WTC11 (cell line): ENCODE measurements at regions not wholly inside any gene's neighbourhood (a gene's known extent, or its start where the extent isn't known, plus 50 kb on each side); places are given as distances from the start of the nearest gene placed in this dataset.

ENCODE experiments used
- ATAC-seq: fragments of 200-7000 bp; cut with Tn5 transposase; 2 replicates; pipeline ENCODE4 v1.10.0; 2021; ENCODE audit warnings: mild to moderate bottlenecking, moderate library complexity
- CTCF ChIA-PET: fragments of 300-600 bp; sonication (Branson Sonifier 250); formaldehyde crosslinking; loops from one replicate; lab custom pipeline; 2021; ENCODE audit warnings: antibody characterized with exemption; lab: Charles Lee
- POLR2A ChIA-PET: fragments of 350-600 bp; sonication (Branson Sonifier 250); formaldehyde crosslinking; loops from one replicate; lab custom pipeline; 2021; ENCODE audit warnings: antibody characterized with exemption; lab: Charles Lee
- DNase-seq: peaks from one replicate; pipeline ENCODE4 v3.0.0; 2021; ENCODE audit warnings: low spot score
- H3K27ac Mint-ChIP-seq: 2 replicates; pipeline ENCODE4 v1.8.0; 2021; ENCODE audit warnings: mixed read lengths
- H3K27me3 Mint-ChIP-seq: 2 replicates; pipeline ENCODE4 v1.8.0; 2021; ENCODE audit warnings: low read depth, mild to moderate bottlenecking, moderate library complexity, mixed read lengths
- H3K36me3 Mint-ChIP-seq: 2 replicates; pipeline ENCODE4 v1.8.0; 2021; ENCODE audit warnings: mixed read lengths
- H3K4me1 Mint-ChIP-seq: 2 replicates; pipeline ENCODE4 v1.8.0; 2022; ENCODE audit warnings: mixed read lengths
- H3K4me3 Mint-ChIP-seq: 2 replicates; pipeline ENCODE4 v1.8.0; 2021; ENCODE audit warnings: mild to moderate bottlenecking, moderate library complexity, mixed read lengths
- H3K9me3 Mint-ChIP-seq: 2 replicates; pipeline ENCODE4 v1.8.0; 2021; ENCODE audit warnings: mixed read lengths
- ARID4B ChIP-seq: sonication (generic); formaldehyde crosslinking; IDR thresholded peaks from 2 replicates; pipeline ENCODE4 v1.8.0; 2023; ENCODE audit warnings: missing genetic modification reagents, mild to moderate bottlenecking, borderline replicate concordance
- ATF3 ChIP-seq: sonication (generic); formaldehyde crosslinking; conservative IDR thresholded peaks from 2 replicates; pipeline ENCODE4 v1.8.1; 2022; ENCODE audit warnings: mild to moderate bottlenecking, missing genetic modification reagents
- ATF6 ChIP-seq: sonication (generic); formaldehyde crosslinking; IDR thresholded peaks from 2 replicates; pipeline ENCODE4 v1.8.1; 2023; ENCODE audit warnings: mild to moderate bottlenecking, missing genetic modification reagents
- E2F5 ChIP-seq: sonication (generic); formaldehyde crosslinking; IDR thresholded peaks from 2 replicates; pipeline ENCODE4 v1.8.1; 2022; ENCODE audit warnings: mild to moderate bottlenecking, moderate library complexity, missing genetic modification reagents
- ERG ChIP-seq: fragments of 250-450 bp; sonication (Bioruptor Pico); IDR thresholded peaks from 2 replicates; pipeline ENCODE4 v1.8.0; 2021; ENCODE audit warnings: mild to moderate bottlenecking
- FOXP1 ChIP-seq: sonication (generic); formaldehyde crosslinking; IDR thresholded peaks from 2 replicates; pipeline ENCODE4 v1.8.0; 2022; ENCODE audit warnings: missing genetic modification reagents, mild to moderate bottlenecking, moderate library complexity, borderline replicate concordance
- GABPB1 ChIP-seq: sonication (generic); formaldehyde crosslinking; IDR thresholded peaks from 2 replicates; pipeline ENCODE4 v1.8.1; 2023; ENCODE audit warnings: mild to moderate bottlenecking, missing genetic modification reagents
- IRF2 ChIP-seq: sonication (generic); formaldehyde crosslinking; IDR thresholded peaks from 2 replicates; pipeline ENCODE4 v1.8.0; 2022; ENCODE audit warnings: low read depth, missing genetic modification reagents, borderline replicate concordance
- MYBL2 ChIP-seq: sonication (generic); formaldehyde crosslinking; IDR thresholded peaks from 2 replicates; pipeline ENCODE4 v1.8.1; 2023; ENCODE audit warnings: mild to moderate bottlenecking, moderate library complexity, missing genetic modification reagents
- NFE2L1 ChIP-seq: sonication (generic); formaldehyde crosslinking; IDR thresholded peaks from 2 replicates; pipeline ENCODE4 v1.8.1; 2023; ENCODE audit warnings: missing genetic modification reagents
- RELA ChIP-seq: sonication (generic); formaldehyde crosslinking; IDR thresholded peaks from 2 replicates; pipeline ENCODE4 v1.8.1; 2022; ENCODE audit warnings: missing genetic modification reagents, mild to moderate bottlenecking, borderline replicate concordance
- STAT6 ChIP-seq: sonication (generic); formaldehyde crosslinking; conservative IDR thresholded peaks from 2 replicates; pipeline ENCODE4 v1.8.1; 2023; ENCODE audit warnings: mild to moderate bottlenecking, low read depth, missing genetic modification reagents, moderate library complexity
- TCF7 ChIP-seq: sonication (generic); formaldehyde crosslinking; IDR thresholded peaks from 2 replicates; pipeline ENCODE4 v1.8.0; 2022; ENCODE audit warnings: mild to moderate bottlenecking, low read depth, missing genetic modification reagents, moderate library complexity
- TP53 ChIP-seq: sonication (generic); formaldehyde crosslinking; IDR thresholded peaks from 2 replicates; pipeline ENCODE4 v1.8.1; 2023; ENCODE audit warnings: mild to moderate bottlenecking, missing genetic modification reagents
- ZBTB21 ChIP-seq: sonication (generic); formaldehyde crosslinking; IDR thresholded peaks from 2 replicates; pipeline ENCODE4 v1.8.1; 2023; ENCODE audit warnings: mild to moderate bottlenecking, missing genetic modification reagents, borderline replicate concordance
- ZNF219 ChIP-seq: sonication (generic); formaldehyde crosslinking; IDR thresholded peaks from 2 replicates; pipeline ENCODE4 v1.8.0; 2023; ENCODE audit warnings: missing genetic modification reagents, mild to moderate bottlenecking, borderline replicate concordance
- ZNF232 ChIP-seq: sonication (generic); formaldehyde crosslinking; IDR thresholded peaks from 2 replicates; pipeline ENCODE4 v1.8.0; 2022; ENCODE audit warnings: mild to moderate bottlenecking, missing genetic modification reagents
- ZNF317 ChIP-seq: sonication (generic); formaldehyde crosslinking; IDR thresholded peaks from 2 replicates; pipeline ENCODE4 v1.8.1; 2023; ENCODE audit warnings: low read depth, mild to moderate bottlenecking, moderate library complexity, missing genetic modification reagents, borderline replicate concordance
- ZNF532 ChIP-seq: fragments of 250-450 bp; sonication (Bioruptor Pico); IDR thresholded peaks from 2 replicates; pipeline ENCODE4 v1.9.0; 2021; ENCODE audit warnings: mild to moderate bottlenecking, borderline replicate concordance
- ZNF671 ChIP-seq: fragments of 250-450 bp; sonication (Bioruptor Pico); IDR thresholded peaks from 2 replicates; pipeline ENCODE4 v1.8.0; 2021; ENCODE audit warnings: mild to moderate bottlenecking

- ChIA-PET POLR2A (no interaction called here), CTCF (no interaction called here)
- DNase-seq (no peak), ATAC-seq (no peak)
- peaks cover 25% of the 10 kb centered on the region for H3K36me3 Mint-ChIP-seq
- H3K4me3 Mint-ChIP-seq = no peak overlapping the region
- TF ChIP-seq ZNF219 (CRISPR knock-in tag) (no peak), MYBL2 (CRISPR knock-in tag) (no peak), ARID4B (CRISPR knock-in tag) (no peak), ATF6 (no peak), STAT6 (CRISPR knock-in tag) (no peak), RELA (CRISPR knock-in tag) (no peak), ZNF317 (CRISPR knock-in tag) (no peak), ZNF232 (CRISPR knock-in tag) (no peak), ZNF532 (no peak), TP53 (CRISPR knock-in tag) (no peak), IRF2 (CRISPR knock-in tag) (no peak), ERG (no peak), TCF7 (CRISPR knock-in tag) (no peak), FOXP1 (CRISPR knock-in tag) (no peak), GABPB1 (no peak), ZBTB21 (no peak), NFE2L1 (no peak), E2F5 (CRISPR knock-in tag) (no peak), ZNF671 (no peak), ATF3 (CRISPR knock-in tag) (no peak)
- H3K4me1 Mint-ChIP-seq = peaks cover 18% of the 10 kb centered on the region
- H3K9me3 Mint-ChIP-seq = peaks cover 16% of the 10 kb centered on the region
- H3K27me3 Mint-ChIP-seq = no peaks in the 10 kb centered on the region
- no peak overlapping the region for H3K27ac Mint-ChIP-seq
Observed at GRCh38 chr3:15851735-15852134, 54.0 kb upstream of the ANKRD28 start.
